Liver (tissue), 3 donors: ENCODE measurements at regions not wholly inside any gene's neighbourhood (a gene's known extent, or its start where the extent isn't known, plus 50 kb on each side); places are given as distances from the start of the nearest gene placed in this dataset.

ENCODE experiments used
- JUND ChIP-seq, 2 donors: IDR thresholded peaks; 2 replicates each; pipeline ENCODE4 v1.6.1; 2016; ENCODE audit warnings: antibody characterized with exemption in 2 of 2
- TF ChIP-seq, protein P1 (sequence below): fragments of 150-350 bp; IDR thresholded peaks from 2 replicates; pipeline ENCODE4 v1.5.1; 2017; ENCODE audit warnings: improper control_type of control experiment, low read depth, low read length; ENCODE audit not compliant: missing input control
- donor health status: healthy.
- donor health status: healthy.

DNA sequence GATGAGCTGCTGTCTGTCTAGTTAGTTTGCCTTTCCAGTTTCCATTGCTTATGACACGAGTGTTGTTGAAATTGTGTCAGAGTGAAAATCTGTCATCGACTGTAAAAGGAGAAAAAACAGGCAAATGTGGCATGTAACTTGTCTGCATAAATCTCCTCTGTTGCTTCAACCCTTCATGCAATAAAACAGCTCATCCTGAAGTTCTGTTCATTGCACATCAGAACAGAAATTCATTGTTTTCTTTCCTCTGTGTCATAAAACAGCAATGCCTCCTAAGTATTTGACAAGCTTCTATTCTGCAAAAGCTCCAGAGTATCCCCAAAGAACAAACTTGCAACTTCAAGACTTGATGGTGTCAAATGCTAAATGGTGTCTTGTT is 432.1 kb downstream of the MEIS1 start:
- TF ChIP-seq, protein P1, sequence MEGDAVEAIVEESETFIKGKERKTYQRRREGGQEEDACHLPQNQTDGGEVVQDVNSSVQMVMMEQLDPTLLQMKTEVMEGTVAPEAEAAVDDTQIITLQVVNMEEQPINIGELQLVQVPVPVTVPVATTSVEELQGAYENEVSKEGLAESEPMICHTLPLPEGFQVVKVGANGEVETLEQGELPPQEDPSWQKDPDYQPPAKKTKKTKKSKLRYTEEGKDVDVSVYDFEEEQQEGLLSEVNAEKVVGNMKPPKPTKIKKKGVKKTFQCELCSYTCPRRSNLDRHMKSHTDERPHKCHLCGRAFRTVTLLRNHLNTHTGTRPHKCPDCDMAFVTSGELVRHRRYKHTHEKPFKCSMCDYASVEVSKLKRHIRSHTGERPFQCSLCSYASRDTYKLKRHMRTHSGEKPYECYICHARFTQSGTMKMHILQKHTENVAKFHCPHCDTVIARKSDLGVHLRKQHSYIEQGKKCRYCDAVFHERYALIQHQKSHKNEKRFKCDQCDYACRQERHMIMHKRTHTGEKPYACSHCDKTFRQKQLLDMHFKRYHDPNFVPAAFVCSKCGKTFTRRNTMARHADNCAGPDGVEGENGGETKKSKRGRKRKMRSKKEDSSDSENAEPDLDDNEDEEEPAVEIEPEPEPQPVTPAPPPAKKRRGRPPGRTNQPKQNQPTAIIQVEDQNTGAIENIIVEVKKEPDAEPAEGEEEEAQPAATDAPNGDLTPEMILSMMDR: no peak
- TF ChIP-seq JUND (IDR thresholded peaks at IDR 0.05): no peak
